ENCODE measurements at regions not wholly inside any gene's neighbourhood (a gene's known extent, or its start where the extent isn't known, plus 50 kb on each side); places are given as distances from the start of the nearest gene placed in this dataset.

- no peak overlapping the region for H3K56ac ChIP-seq (ENCODE audit: low read length)
- H3K4me3 ChIP-seq (ENCODE audit: low read length): no peak overlapping the region
- H3K4me1 ChIP-seq (ENCODE audit: control insufficient read depth, low read depth, low read length): no peaks in the 10 kb centered on the region
- no CpG with 5 or more reads among the region's 4 CpGs for WGBS (ENCODE audit: extremely low coverage, insufficient coverage, low lambda C conversion rate)
- DNase-seq: no peak
- H3K79me1 ChIP-seq (ENCODE audit: low read length): no peaks in the 10 kb centered on the region
- H3K23ac ChIP-seq (ENCODE audit: low read length): no peak overlapping the region
- H4K5ac ChIP-seq (ENCODE audit: low read length): no peak overlapping the region
- no peak overlapping the region for H3K18ac ChIP-seq (ENCODE audit: low read length)
- no peak overlapping the region for H4K8ac ChIP-seq (ENCODE audit: low read depth, low read length)
- no peak overlapping the region for H2BK15ac ChIP-seq (replicated peaks; ENCODE audit: low read depth)
- no peaks in the 10 kb centered on the region for H3K36me3 ChIP-seq (ENCODE audit: control insufficient read depth, insufficient read depth, low read length)
- no peak overlapping the region for H3K27ac ChIP-seq (ENCODE audit: low read depth, low read length)
- H2BK5ac ChIP-seq (ENCODE audit: low read length): no peak overlapping the region
- H3K9ac ChIP-seq (ENCODE audit: low read length): no peak overlapping the region
- no peak overlapping the region for H3K4ac ChIP-seq (ENCODE audit: low read depth, low read length)
- no peak overlapping the region for H2AK5ac ChIP-seq (ENCODE audit: low read length)
- H3K4me2 ChIP-seq (ENCODE audit: low read length): no peak overlapping the region
- no peaks in the 10 kb centered on the region for H3K79me2 ChIP-seq (ENCODE audit: control insufficient read depth, insufficient read depth, low read length)
- no peaks in the 10 kb centered on the region for H3K27me3 ChIP-seq (ENCODE audit: insufficient read depth, low read length, poor library complexity)
- H2BK120ac ChIP-seq (ENCODE audit: low read depth, low read length): no peak overlapping the region
Observed at GRCh38 chr6:166813461-166813860, 142.9 kb downstream of the RNASET2 start.

GRCh38 chr6:166810864-166811263 is 145.5 kb downstream of the RNASET2 start:
- Histone ChIP-seq H3K4me1 (ENCODE audit: control insufficient read depth, low read depth, low read length) (no peaks in the 10 kb centered on the region), H2BK15ac (replicated peaks; ENCODE audit: low read depth) (no peak overlapping the region), H3K4ac (ENCODE audit: low read depth, low read length) (no peak overlapping the region), H4K5ac (ENCODE audit: low read length) (no peak overlapping the region), H3K79me1 (ENCODE audit: low read length) (no peaks in the 10 kb centered on the region), H3K36me3 (ENCODE audit: control insufficient read depth, insufficient read depth, low read length) (no peaks in the 10 kb centered on the region), H4K8ac (ENCODE audit: low read depth, low read length) (no peak overlapping the region), H3K23ac (ENCODE audit: low read length) (no peak overlapping the region), H2BK5ac (ENCODE audit: low read length) (no peak overlapping the region), H2AK5ac (ENCODE audit: low read length) (no peak overlapping the region), H2BK120ac (ENCODE audit: low read depth, low read length) (no peak overlapping the region), H3K9ac (ENCODE audit: low read length) (no peak overlapping the region), H3K4me2 (ENCODE audit: low read length) (no peak overlapping the region), H3K79me2 (ENCODE audit: control insufficient read depth, insufficient read depth, low read length) (no peaks in the 10 kb centered on the region), H3K27ac (ENCODE audit: low read depth, low read length) (no peak overlapping the region), H3K27me3 (ENCODE audit: insufficient read depth, low read length, poor library complexity) (no peaks in the 10 kb centered on the region), H3K4me3 (ENCODE audit: low read length) (no peak overlapping the region), H3K18ac (ENCODE audit: low read length) (no peak overlapping the region), H3K56ac (ENCODE audit: low read length) (no peak overlapping the region)
- DNase-seq: no peak
- WGBS (ENCODE audit: extremely low coverage, insufficient coverage, low lambda C conversion rate): no CpG with 5 or more reads among the region's 6 CpGs

GRCh38 chr6:166809721-166810120 is 146.6 kb downstream of the RNASET2 start:
- WGBS (ENCODE audit: extremely low coverage, insufficient coverage, low lambda C conversion rate): no CpG with 5 or more reads among the region's 8 CpGs
- no peaks in the 10 kb centered on the region for H3K36me3 ChIP-seq (ENCODE audit: control insufficient read depth, insufficient read depth, low read length)

DNA sequence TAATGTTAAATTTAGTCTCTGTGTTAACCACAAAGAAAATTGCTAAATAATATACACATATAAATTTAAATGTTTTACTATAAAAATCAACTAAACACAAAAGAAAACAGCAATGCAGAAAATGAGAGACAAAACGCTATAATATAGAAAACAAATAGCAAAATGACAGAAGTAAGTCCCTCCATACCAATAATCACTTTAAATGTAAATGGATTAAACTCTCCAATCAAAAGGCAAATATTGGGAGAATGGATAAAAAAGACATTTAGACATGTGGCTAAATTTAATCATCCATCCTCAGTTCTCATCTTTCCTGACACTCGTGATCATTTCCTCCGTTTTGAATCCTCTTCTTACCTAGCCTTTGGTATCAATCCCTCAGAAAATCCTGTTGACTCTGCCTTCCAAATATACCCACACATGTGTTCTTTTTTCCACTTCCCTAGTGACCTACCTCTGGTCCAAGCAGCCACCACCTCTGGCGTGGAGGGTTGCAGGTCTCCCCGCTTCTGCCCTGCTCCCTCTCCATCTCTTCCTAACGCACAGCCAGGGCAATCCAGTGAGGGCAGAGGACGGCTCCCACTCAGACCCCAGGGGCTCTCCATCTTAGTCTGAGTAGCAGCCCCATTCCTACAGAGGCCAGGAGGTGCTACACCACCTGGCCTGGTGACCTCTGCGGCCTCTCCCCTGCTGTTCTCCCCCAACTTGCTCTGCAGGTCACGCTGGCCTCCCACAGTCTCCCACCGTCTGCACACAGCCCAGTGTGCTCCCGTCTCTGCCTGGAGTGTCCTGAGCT is 149.2 kb downstream of the RNASET2 start:
- Histone ChIP-seq H3K4me1 (ENCODE audit: control insufficient read depth, low read depth, low read length) (no peaks in the 10 kb centered on the region), H4K5ac (ENCODE audit: low read length) (no peak overlapping the region), H3K4me2 (ENCODE audit: low read length) (no peak overlapping the region), H2BK15ac (replicated peaks; ENCODE audit: low read depth) (no peak overlapping the region), H2BK5ac (ENCODE audit: low read length) (no peak overlapping the region), H3K27ac (ENCODE audit: low read depth, low read length) (no peak overlapping the region), H3K9ac (ENCODE audit: low read length) (no peak overlapping the region), H2BK120ac (ENCODE audit: low read depth, low read length) (no peak overlapping the region), H3K56ac (ENCODE audit: low read length) (no peak overlapping the region), H3K4ac (ENCODE audit: low read depth, low read length) (no peak overlapping the region), H3K4me3 (ENCODE audit: low read length) (no peak overlapping the region), H3K36me3 (ENCODE audit: control insufficient read depth, insufficient read depth, low read length) (no peaks in the 10 kb centered on the region), H2AK5ac (ENCODE audit: low read length) (no peak overlapping the region), H3K79me1 (ENCODE audit: low read length) (no peaks in the 10 kb centered on the region), H4K8ac (ENCODE audit: low read depth, low read length) (no peak overlapping the region), H3K18ac (ENCODE audit: low read length) (no peak overlapping the region), H3K23ac (ENCODE audit: low read length) (no peak overlapping the region), H3K27me3 (ENCODE audit: insufficient read depth, low read length, poor library complexity) (no peaks in the 10 kb centered on the region), H3K79me2 (ENCODE audit: control insufficient read depth, insufficient read depth, low read length) (no peaks in the 10 kb centered on the region)
- no CpG with 5 or more reads among the region's 11 CpGs for WGBS (ENCODE audit: extremely low coverage, insufficient coverage, low lambda C conversion rate)
- no peak for DNase-seq

More at GRCh38 chr6:166809721-166810120, 146.6 kb downstream of the RNASET2 start:
- no peaks in the 10 kb centered on the region for H3K79me2 ChIP-seq (ENCODE audit: control insufficient read depth, insufficient read depth, low read length)
- no peak overlapping the region for H2BK5ac ChIP-seq (ENCODE audit: low read length)
- no peak overlapping the region for H3K23ac ChIP-seq (ENCODE audit: low read length)
- no peak overlapping the region for H2BK15ac ChIP-seq (replicated peaks; ENCODE audit: low read depth)
- no peak overlapping the region for H4K5ac ChIP-seq (ENCODE audit: low read length)
- no peak overlapping the region for H3K27ac ChIP-seq (ENCODE audit: low read depth, low read length)
- no peaks in the 10 kb centered on the region for H3K4me1 ChIP-seq (ENCODE audit: control insufficient read depth, low read depth, low read length)
- no peak overlapping the region for H3K18ac ChIP-seq (ENCODE audit: low read length)
- no peaks in the 10 kb centered on the region for H3K27me3 ChIP-seq (ENCODE audit: insufficient read depth, low read length, poor library complexity)
- no peak overlapping the region for H3K4me3 ChIP-seq (ENCODE audit: low read length)
- no peak overlapping the region for H3K56ac ChIP-seq (ENCODE audit: low read length)
- no peak for DNase-seq
- no peak overlapping the region for H2BK120ac ChIP-seq (ENCODE audit: low read depth, low read length)
- H4K8ac ChIP-seq (ENCODE audit: low read depth, low read length): no peak overlapping the region
- no peak overlapping the region for H3K9ac ChIP-seq (ENCODE audit: low read length)
- no peak overlapping the region for H2AK5ac ChIP-seq (ENCODE audit: low read length)
- no peak overlapping the region for H3K4me2 ChIP-seq (ENCODE audit: low read length)
- H3K4ac ChIP-seq (ENCODE audit: low read depth, low read length): no peak overlapping the region
- no peaks in the 10 kb centered on the region for H3K79me1 ChIP-seq (ENCODE audit: low read length)

- H2BK5ac ChIP-seq (ENCODE audit: low read length): no peak overlapping the region
- H3K56ac ChIP-seq (ENCODE audit: low read length): no peak overlapping the region
- no peaks in the 10 kb centered on the region for H3K4me1 ChIP-seq (ENCODE audit: control insufficient read depth, low read depth, low read length)
- no peaks in the 10 kb centered on the region for H3K79me1 ChIP-seq (ENCODE audit: low read length)
- H3K23ac ChIP-seq (ENCODE audit: low read length): no peak overlapping the region
- H3K79me2 ChIP-seq (ENCODE audit: control insufficient read depth, insufficient read depth, low read length): no peaks in the 10 kb centered on the region
- no peak overlapping the region for H4K8ac ChIP-seq (ENCODE audit: low read depth, low read length)
- H2AK5ac ChIP-seq (ENCODE audit: low read length): no peak overlapping the region
- no peak overlapping the region for H3K18ac ChIP-seq (ENCODE audit: low read length)
- no peaks in the 10 kb centered on the region for H3K27me3 ChIP-seq (ENCODE audit: insufficient read depth, low read length, poor library complexity)
- H3K27ac ChIP-seq (ENCODE audit: low read depth, low read length): no peak overlapping the region
- no peak overlapping the region for H3K4me3 ChIP-seq (ENCODE audit: low read length)
- no peak overlapping the region for H2BK15ac ChIP-seq (replicated peaks; ENCODE audit: low read depth)
- H4K5ac ChIP-seq (ENCODE audit: low read length): no peak overlapping the region
- no peak overlapping the region for H3K4me2 ChIP-seq (ENCODE audit: low read length)
- H3K36me3 ChIP-seq (ENCODE audit: control insufficient read depth, insufficient read depth, low read length): no peaks in the 10 kb centered on the region
- no peak overlapping the region for H3K4ac ChIP-seq (ENCODE audit: low read depth, low read length)
- no peak overlapping the region for H2BK120ac ChIP-seq (ENCODE audit: low read depth, low read length)
- DNase-seq: no peak
- H3K9ac ChIP-seq (ENCODE audit: low read length): no peak overlapping the region
- WGBS (ENCODE audit: extremely low coverage, insufficient coverage, low lambda C conversion rate): no CpG with 5 or more reads among the region's 1 CpG
Observed at GRCh38 chr6:166806217-166806838, 150.0 kb downstream of the RNASET2 start.
